ENCODE measurements at regions not wholly inside any gene's neighbourhood (a gene's known extent, or its start where the extent isn't known, plus 50 kb on each side); places are given as distances from the start of the nearest gene placed in this dataset.

- no peak for DNase-seq
These were observed 50.9 kb downstream of the TNP1 start for GRCh38 chr2:216808805-216809425.

GRCh38 chr2:216807857-216808272 lies 52.0 kb downstream of the TNP1 start:
- peak; percentile 97 for DNase-seq

- no peak for DNase-seq
These were observed 55.2 kb downstream of the TNP1 start for GRCh38 chr2:216804357-216805350.

- no peak for DNase-seq
These were observed 56.1 kb downstream of the TNP1 start for GRCh38 chr2:216803791-216804190.

GRCh38 chr2:216802516-216803215 lies 57.2 kb downstream of the TNP1 start:
- DNase-seq: no peak

GRCh38 chr2:216800836-216801235 lies 59.0 kb downstream of the TNP1 start:
- DNase-seq: no peak

GRCh38 chr2:216799873-216800431 lies 59.9 kb downstream of the TNP1 start:
- DNase-seq: no peak

- no peak for DNase-seq
These were observed 63.6 kb downstream of the TNP1 start for GRCh38 chr2:216796115-216796840.

GRCh38 chr2:216793386-216793785 lies 66.5 kb downstream of the TNP1 start:
- no peak for DNase-seq

GRCh38 chr2:216792222-216793021 lies 67.4 kb downstream of the TNP1 start:
- peak; percentile 89 for DNase-seq

GRCh38 chr2:216791303-216791702 lies 68.6 kb downstream of the TNP1 start:
- no peak for DNase-seq

- DNase-seq: peak; percentile 93
These were observed 70.8 kb downstream of the TNP1 start for GRCh38 chr2:216789081-216789480.

GRCh38 chr2:216787851-216788540 lies 71.9 kb downstream of the TNP1 start:
- DNase-seq: peak; percentile 96

GRCh38 chr2:216786676-216787075 lies 73.2 kb downstream of the TNP1 start:
- DNase-seq: no peak

- DNase-seq: no peak
These were observed 75.4 kb downstream of the TNP1 start for GRCh38 chr2:216784456-216784855.

- DNase-seq: no peak
These were observed 78.2 kb downstream of the TNP1 start for GRCh38 chr2:216781709-216782108.

- no peak for DNase-seq
These were observed 79.0 kb downstream of the TNP1 start for GRCh38 chr2:216780843-216781242.

GRCh38 chr2:216777637-216778273 lies 82.1 kb downstream of the TNP1 start:
- DNase-seq: peak; percentile 85

- DNase-seq: peak; percentile 92
These were observed 80.9 kb upstream of the IGFBP5 start for GRCh38 chr2:216776066-216776850.

GRCh38 chr2:216775043-216775453 lies 79.7 kb upstream of the IGFBP5 start:
- peak; percentile 44 for DNase-seq

All from NCI-H345 (cell line).